GM12892 (cell line): ENCODE measurements at regions not wholly inside any gene's neighbourhood (a gene's known extent, or its start where the extent isn't known, plus 50 kb on each side); places are given as distances from the start of the nearest gene placed in this dataset.

Experiments
- POLR2A ChIP-seq: IDR thresholded peaks from 2 replicates; pipeline ENCODE4 v1.6.1; 2011; ENCODE audit warnings: low read depth, low read length, control low read depth
- POLR2AphosphoS5 ChIP-seq: IDR thresholded peaks from 2 replicates; pipeline ENCODE4 v1.6.1; 2011; ENCODE audit warnings: low read depth, low read length, control low read depth

DNA sequence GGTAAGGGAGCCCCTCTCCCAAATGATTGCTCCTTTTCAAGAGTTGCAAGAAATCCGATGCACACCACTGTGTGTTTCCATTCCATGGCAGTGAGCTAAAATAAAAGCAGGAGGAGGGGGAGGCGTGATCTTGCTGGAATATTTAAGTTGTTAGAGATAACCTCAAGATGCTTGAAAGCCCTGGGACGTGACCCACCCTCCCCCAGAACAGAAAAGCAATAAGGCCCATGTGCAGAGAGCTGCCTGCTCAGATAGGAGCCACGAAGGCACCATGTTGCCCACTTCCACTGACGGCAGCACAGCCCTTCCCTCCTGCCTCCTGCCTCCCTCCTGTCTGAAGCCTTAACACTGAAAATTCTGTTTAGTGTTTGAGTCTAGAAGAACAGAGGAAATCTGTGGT, 432.6 kb upstream of the CDH4 start:
- no peak for TF ChIP-seq POLR2AphosphoS5
- no peak for TF ChIP-seq POLR2A
